AG20443 (cell line): ENCODE measurements at regions not wholly inside any gene's neighbourhood (a gene's known extent, or its start where the extent isn't known, plus 50 kb on each side); places are given as distances from the start of the nearest gene placed in this dataset.

Source experiments
- DNase-seq: peaks from one replicate; pipeline ENCODE4 v3.0.0; 2012; ENCODE audit warnings: low spot score, mixed read lengths

DNA sequence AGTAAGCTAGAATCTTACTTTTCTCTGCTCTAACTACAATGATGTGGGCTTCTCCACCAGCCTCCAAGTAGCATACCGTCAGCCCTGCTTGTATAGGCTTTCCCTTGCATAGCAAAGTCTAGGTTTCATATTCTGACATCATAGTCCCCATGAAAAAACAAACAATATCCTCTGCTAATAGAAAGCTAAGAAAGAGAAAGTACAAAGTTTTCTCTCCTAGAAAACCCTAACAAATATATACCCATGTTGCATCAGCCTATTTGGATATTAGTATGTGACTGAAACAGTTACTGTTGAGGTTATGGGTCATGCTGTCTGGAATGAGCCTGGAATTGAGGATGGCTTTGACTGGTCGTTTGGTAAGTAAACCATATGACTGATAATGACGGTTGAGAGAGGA lies 1696.0 kb downstream of the MAT2B start:
- no peak for DNase-seq

GRCh38 chr5:165201771-165202518 lies 1696.5 kb downstream of the MAT2B start:
- no peak for DNase-seq

DNA sequence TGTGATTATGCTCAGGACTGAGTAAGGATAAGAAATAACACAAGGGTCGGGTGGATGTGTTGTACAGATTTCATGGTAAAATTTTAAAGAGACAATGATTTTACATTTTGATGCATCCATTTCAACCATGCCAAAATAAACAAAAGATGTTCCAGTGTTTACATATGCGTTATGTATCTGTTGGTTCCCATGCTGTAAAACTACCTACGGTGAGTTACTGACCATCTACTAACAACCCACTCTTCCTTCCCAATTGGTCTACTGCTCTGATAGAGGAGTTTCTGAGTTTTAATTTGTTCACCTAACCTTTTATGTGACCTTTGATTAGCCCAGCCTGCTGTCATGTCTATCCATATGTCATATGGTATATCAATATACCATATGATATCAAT lies 1697.1 kb downstream of the MAT2B start:
- no peak for DNase-seq

DNA sequence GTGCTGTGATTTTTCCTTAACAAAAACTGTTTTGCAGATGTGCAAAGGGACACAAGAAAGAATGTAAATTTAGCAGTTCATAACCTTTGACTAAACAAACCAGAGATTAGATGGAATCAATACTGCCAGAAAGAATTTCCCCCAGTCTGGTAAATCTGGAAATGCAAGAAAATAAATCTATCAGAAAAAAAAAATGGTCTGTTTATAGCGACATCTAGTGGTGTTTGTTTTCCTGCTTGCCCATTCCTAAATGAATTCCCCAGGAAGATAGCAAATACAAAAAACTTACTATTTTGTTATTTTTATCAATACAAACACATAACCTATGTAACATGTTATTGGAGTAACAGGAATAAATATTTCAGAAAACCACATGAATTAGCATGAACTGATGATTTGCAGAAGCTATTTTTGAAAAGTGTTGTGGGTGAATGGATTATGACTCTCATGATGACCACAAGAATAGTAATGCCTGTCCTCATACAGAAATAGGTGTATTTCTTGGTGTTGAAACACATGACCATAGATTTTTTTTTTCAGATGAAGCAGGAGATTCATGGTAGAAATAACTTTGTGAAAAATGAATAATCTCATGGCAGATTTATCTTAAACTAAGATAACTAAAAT lies 1703.8 kb downstream of the MAT2B start:
- peak; percentile 17 for DNase-seq

DNA sequence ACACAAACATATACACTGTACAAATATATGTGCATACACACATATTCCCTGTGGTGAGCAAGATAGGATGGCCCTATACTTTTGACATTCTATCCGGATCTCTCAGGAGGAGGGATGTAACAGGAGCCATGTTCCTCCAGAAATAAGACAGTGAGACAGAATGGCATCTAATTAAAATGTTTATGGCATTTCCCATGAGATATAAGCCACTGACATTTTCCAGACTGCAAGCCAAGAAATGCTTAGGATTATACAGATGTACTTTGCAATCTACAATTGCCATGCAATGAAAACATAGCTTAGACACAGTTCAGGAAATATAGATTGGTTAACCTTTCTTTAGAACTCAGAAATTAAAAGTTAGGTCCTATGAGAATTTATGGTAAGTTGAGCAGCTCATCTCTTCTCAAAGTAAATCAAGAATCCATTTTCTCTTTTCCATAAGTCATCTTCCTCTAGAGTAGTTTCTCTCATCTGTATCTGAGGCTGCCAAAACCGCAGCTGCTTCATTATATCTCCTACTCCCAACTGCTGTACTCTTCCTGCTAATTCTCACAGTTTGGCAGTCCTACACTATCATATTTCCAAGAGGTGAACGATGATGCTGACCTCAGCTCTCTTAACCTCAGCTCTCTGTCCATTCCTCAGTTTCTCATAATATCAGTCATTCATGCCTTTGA lies 1719.1 kb downstream of the MAT2B start:
- DNase-seq, result no peak

DNA sequence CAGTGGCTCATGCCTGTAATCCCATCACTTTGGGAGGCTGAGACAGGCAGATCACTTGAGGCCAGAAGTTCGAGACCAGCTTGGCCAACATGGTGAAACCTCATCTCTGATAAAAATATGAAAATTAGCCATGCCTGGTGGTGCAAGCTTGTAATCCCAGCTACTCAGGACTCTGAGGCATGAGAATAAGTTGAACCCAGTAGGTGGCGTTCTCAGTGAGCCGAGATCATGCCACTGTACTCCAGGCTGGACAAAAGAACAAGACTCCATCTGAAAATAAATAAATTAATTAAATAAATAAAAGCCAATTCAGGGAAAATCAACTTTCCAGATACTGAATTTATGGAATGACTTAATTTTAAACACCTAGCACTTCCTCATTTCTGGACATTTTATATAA lies 1722.1 kb downstream of the MAT2B start:
- DNase-seq, result no peak

DNA sequence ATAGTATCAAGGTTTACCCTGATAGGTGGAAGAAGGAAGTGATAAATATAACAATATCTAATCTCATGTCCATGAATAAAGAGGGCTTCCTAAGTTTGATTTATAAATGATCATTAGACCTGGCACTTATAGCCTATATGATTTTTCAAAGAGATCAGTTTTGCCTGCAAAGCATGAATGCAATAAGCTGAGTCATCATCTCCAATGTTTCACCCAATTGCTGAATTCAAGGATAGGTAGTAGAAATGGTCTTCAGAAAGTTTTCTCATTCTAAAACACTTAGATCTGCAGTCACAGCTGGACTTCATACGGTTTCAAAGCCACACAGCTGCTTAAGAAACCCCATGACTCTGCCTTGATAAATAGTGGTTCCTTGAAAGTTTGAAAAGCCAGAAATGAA lies 1722.8 kb downstream of the MAT2B start:
- DNase-seq, result no peak

DNA sequence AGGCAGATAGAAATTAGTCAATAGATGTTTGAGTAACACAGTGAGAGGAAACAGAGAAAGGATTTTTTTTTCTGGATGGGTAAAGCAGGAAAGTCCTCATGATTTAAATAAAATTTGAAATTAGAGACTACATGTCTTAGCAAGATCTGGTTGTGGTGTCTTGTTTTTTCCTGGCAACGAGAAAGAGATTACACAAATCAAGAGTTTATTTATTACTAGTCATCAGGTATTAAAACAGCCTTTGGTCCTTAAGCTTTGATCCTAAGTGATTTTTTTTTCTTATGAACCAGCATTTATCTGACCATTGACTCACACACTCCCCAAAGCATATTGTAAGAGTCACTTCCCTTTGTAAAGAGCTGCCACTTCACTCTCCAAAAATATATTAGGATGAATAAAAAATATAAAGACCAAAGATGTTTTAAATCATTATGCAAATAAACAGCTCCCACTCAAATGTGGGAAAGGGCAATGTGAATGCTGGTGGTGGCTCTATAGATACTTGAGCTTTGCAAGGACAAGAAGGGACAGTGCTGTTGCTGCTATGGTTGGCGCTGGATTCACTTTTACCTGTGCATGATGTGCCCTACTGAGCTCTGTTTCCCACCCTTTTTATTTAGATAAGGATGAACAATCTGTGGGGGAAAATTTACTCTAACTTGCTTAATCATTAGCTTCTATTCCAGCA lies 1726.5 kb downstream of the MAT2B start:
- DNase-seq, result no peak

DNA sequence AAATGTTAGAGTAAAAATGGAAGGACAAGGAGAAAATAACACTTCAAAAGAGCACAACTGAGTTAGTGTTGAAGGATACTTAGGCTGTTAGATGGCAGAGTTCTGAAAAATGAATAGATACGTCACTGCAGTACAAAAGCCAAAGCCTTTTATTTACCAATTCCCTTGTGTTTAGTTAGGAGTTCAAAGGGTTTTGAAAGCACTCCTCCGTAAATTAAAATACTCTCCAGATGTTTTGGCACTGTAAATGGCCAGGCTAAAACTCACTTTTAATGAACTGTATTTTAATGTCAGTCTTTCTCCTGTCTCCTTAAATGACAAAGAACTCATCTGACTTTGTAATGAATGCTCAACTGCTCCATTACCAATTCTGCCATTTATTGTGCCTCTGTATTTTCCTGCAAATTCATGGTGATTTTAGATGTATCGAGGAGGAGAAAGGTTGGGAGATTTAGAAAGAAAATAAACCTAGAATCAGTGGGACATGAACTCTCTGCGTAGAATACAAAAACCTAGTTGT lies 1727.2 kb downstream of the MAT2B start:
- no peak for DNase-seq

- no peak for DNase-seq
Measured at GRCh38 chr5:165241811-165242210, 1736.4 kb downstream of the MAT2B start.

- no peak for DNase-seq
Measured at GRCh38 chr5:165242646-165243045, 1737.2 kb downstream of the MAT2B start.

GRCh38 chr5:165244407-165244806 lies 1739.0 kb downstream of the MAT2B start:
- DNase-seq, result no peak

GRCh38 chr5:165258197-165258771 lies 1752.9 kb downstream of the MAT2B start:
- DNase-seq, result no peak

- DNase-seq, result no peak
Measured at GRCh38 chr5:165260426-165260825, 1755.0 kb downstream of the MAT2B start.

DNA sequence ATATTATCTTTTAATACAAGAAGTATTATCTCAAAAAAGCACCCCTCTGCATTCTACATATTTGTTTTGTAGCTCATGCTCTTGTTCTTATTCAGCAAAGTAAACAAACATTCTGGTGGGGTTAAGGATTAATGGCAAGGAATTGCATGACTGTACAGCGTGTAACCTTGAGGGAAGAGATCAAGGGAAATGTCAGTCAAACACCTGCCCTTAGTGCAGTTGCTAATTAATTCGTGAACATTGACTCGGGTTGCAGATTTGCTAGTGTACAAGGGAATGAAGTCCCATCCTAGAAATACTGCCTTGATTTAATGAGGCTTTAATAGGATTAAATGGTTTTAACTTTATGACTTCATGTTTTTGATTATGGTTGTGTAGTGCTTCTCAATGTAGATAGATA lies 1758.1 kb downstream of the MAT2B start:
- DNase-seq, result no peak

DNA sequence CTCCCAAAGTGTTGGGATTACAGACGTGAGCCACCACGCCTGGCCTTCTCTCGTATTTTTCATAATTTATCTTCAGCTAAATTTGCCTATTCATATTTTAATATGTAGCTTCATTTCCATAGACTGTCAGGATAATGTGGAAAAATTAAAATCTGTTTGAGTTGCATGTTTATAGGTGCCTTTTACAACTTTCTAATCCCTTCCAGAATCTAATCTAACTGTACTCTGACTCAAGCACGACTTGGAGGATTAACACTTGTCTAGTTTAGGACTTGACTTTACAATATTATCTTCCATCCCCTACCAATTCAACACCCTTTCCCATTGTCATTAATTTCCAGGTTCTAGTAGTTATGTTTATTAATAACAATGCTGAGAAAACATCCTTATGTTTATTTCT lies 1761.5 kb downstream of the MAT2B start:
- DNase-seq, result no peak

GRCh38 chr5:165272436-165272835 lies 1767.0 kb downstream of the MAT2B start:
- DNase-seq, result no peak

DNA sequence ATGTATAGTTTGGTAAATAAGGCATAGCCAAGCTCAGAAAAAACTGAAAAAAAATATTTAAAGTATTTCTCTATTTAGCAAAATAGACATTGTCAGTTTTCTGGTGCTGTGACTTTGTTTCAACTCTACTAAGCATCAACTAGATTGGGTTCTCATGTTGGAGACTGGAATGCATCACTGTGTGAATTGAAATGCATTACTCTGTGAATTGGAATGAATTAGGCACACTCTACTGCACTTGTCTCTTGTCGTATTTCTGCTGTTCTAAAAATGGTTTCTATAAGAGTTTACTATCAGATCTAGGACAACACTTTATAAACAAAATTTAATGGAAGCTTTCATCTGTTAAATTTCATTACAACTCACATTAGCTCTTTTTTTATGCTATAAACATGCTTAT lies 1772.2 kb downstream of the MAT2B start:
- no peak for DNase-seq

DNA sequence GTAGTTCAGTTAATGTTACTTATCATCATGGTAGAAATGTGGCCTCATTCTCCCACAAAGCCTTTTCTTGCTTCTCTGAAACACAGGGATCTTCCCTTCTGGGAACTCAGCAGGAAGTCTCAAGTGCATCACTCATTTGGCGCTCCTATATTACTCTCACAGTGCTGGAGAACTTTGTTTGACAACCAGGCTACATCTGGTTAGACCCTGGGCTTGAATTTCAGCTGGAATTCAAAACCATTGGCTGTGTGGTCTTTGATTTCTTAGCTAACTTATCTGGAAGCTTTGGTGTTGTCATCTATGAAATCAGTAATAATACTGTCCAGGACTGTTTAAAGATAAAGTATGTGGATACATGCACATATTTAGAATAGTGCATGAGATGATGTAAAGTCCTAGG lies 1777.1 kb downstream of the MAT2B start:
- DNase-seq, result no peak

- DNase-seq, result no peak
Measured at GRCh38 chr5:165286692-165287091, 1781.3 kb downstream of the MAT2B start.

GRCh38 chr5:165290535-165290934 lies 1785.1 kb downstream of the MAT2B start:
- DNase-seq, result no peak
